Activated naive CD4-positive, alpha-beta T cell treated with anti-CD3 and anti-CD28 coated beads, Interleukin-2, amount 50 U/mL, for 24 hours (primary cell): ENCODE measurements at regions not wholly inside any gene's neighbourhood (a gene's known extent, or its start where the extent isn't known, plus 50 kb on each side); places are given as distances from the start of the nearest gene placed in this dataset.

Experiments used
- H3K27ac Mint-ChIP-seq: one replicate; pipeline ENCODE4 v1.8.0; 2021; ENCODE audit warnings: mild to moderate bottlenecking, mixed read lengths
- H3K27me3 Mint-ChIP-seq: one replicate; pipeline ENCODE4 v1.8.0; 2021; ENCODE audit warnings: mixed read lengths
- H3K36me3 Mint-ChIP-seq: one replicate; pipeline ENCODE4 v1.8.0; 2021; ENCODE audit warnings: mixed read lengths
- H3K4me1 Mint-ChIP-seq: one replicate; pipeline ENCODE4 v1.8.0; 2021; ENCODE audit warnings: mixed read lengths
- H3K4me3 Mint-ChIP-seq: one replicate; pipeline ENCODE4 v1.8.0; 2021; ENCODE audit warnings: mild to moderate bottlenecking, mixed read lengths
- H3K9me3 Mint-ChIP-seq: one replicate; pipeline ENCODE4 v1.8.0; 2021; ENCODE audit warnings: mixed read lengths

- Mint-ChIP-seq H3K4me1 (peaks cover 23% of the 10 kb centered on the region), H3K27ac (no peak overlapping the region), H3K36me3 (no peaks in the 10 kb centered on the region), H3K27me3 (no peaks in the 10 kb centered on the region), H3K4me3 (no peak overlapping the region), H3K9me3 (no peaks in the 10 kb centered on the region)
Measured at GRCh38 chr2:64817453-64817852, 163.7 kb upstream of the SERTAD2 start.

- Mint-ChIP-seq H3K9me3 (no peaks in the 10 kb centered on the region), H3K4me1 (peaks cover 23% of the 10 kb centered on the region), H3K27ac (peak overlapping the region; percentile 86), H3K4me3 (no peak overlapping the region), H3K36me3 (no peaks in the 10 kb centered on the region), H3K27me3 (no peaks in the 10 kb centered on the region)
Measured at GRCh38 chr2:64818664-64819060, 164.9 kb upstream of the SERTAD2 start.

- H3K27me3 Mint-ChIP-seq = no peaks in the 10 kb centered on the region
- peaks cover 23% of the 10 kb centered on the region for H3K4me1 Mint-ChIP-seq
- peak overlapping the region; percentile 53 for H3K4me3 Mint-ChIP-seq
- peak overlapping the region; percentile 96 for H3K27ac Mint-ChIP-seq
- H3K36me3 Mint-ChIP-seq = no peaks in the 10 kb centered on the region
- H3K9me3 Mint-ChIP-seq = no peaks in the 10 kb centered on the region
Measured at GRCh38 chr2:64819361-64819760, 165.6 kb upstream of the SERTAD2 start.

- Mint-ChIP-seq H3K36me3 (no peaks in the 10 kb centered on the region), H3K4me1 (peaks cover 23% of the 10 kb centered on the region), H3K27me3 (no peaks in the 10 kb centered on the region), H3K4me3 (peak overlapping the region; percentile 77), H3K9me3 (no peaks in the 10 kb centered on the region), H3K27ac (peak overlapping the region; percentile 96)
Measured at GRCh38 chr2:64819774-64820688, 166.3 kb upstream of the SERTAD2 start.

- Mint-ChIP-seq H3K4me1 (peaks cover 23% of the 10 kb centered on the region), H3K4me3 (no peak overlapping the region), H3K27me3 (no peaks in the 10 kb centered on the region), H3K27ac (no peak overlapping the region), H3K36me3 (no peaks in the 10 kb centered on the region), H3K9me3 (no peaks in the 10 kb centered on the region)
Measured at GRCh38 chr2:64820901-64821300, 167.2 kb upstream of the SERTAD2 start.

- no peak overlapping the region for H3K27ac Mint-ChIP-seq
- no peaks in the 10 kb centered on the region for H3K27me3 Mint-ChIP-seq
- no peaks in the 10 kb centered on the region for H3K36me3 Mint-ChIP-seq
- no peak overlapping the region for H3K4me3 Mint-ChIP-seq
- no peaks in the 10 kb centered on the region for H3K9me3 Mint-ChIP-seq
- H3K4me1 Mint-ChIP-seq = peaks cover 16% of the 10 kb centered on the region
Measured at GRCh38 chr2:64823794-64824193, 165.4 kb upstream of the SLC1A4 start.

- no peak overlapping the region for H3K27ac Mint-ChIP-seq
- H3K4me3 Mint-ChIP-seq = no peak overlapping the region
- peaks cover under 1% of the 10 kb centered on the region for H3K4me1 Mint-ChIP-seq
- H3K9me3 Mint-ChIP-seq = no peaks in the 10 kb centered on the region
- H3K27me3 Mint-ChIP-seq = no peaks in the 10 kb centered on the region
- no peaks in the 10 kb centered on the region for H3K36me3 Mint-ChIP-seq
Measured at GRCh38 chr2:64825831-64826491, 163.2 kb upstream of the SLC1A4 start.

- no peak overlapping the region for H3K27ac Mint-ChIP-seq
- H3K4me1 Mint-ChIP-seq = peaks cover 8% of the 10 kb centered on the region
- no peaks in the 10 kb centered on the region for H3K36me3 Mint-ChIP-seq
- H3K9me3 Mint-ChIP-seq = no peaks in the 10 kb centered on the region
- H3K4me3 Mint-ChIP-seq = no peak overlapping the region
- H3K27me3 Mint-ChIP-seq = no peaks in the 10 kb centered on the region
Measured at GRCh38 chr2:64826703-64827102, 162.5 kb upstream of the SLC1A4 start.

GRCh38 chr2:64828261-64828660, 160.9 kb upstream of the SLC1A4 start:
- H3K4me3 Mint-ChIP-seq = no peak overlapping the region
- no peaks in the 10 kb centered on the region for H3K27me3 Mint-ChIP-seq
- peaks cover 12% of the 10 kb centered on the region for H3K4me1 Mint-ChIP-seq
- H3K9me3 Mint-ChIP-seq = no peaks in the 10 kb centered on the region
- no peak overlapping the region for H3K27ac Mint-ChIP-seq
- H3K36me3 Mint-ChIP-seq = no peaks in the 10 kb centered on the region

- peaks cover 12% of the 10 kb centered on the region for H3K4me1 Mint-ChIP-seq
- no peaks in the 10 kb centered on the region for H3K36me3 Mint-ChIP-seq
- H3K27ac Mint-ChIP-seq = no peak overlapping the region
- no peaks in the 10 kb centered on the region for H3K27me3 Mint-ChIP-seq
- no peak overlapping the region for H3K4me3 Mint-ChIP-seq
- H3K9me3 Mint-ChIP-seq = no peaks in the 10 kb centered on the region
Measured at GRCh38 chr2:64829525-64829924, 159.7 kb upstream of the SLC1A4 start.

GRCh38 chr2:64831134-64831976, 157.8 kb upstream of the SLC1A4 start:
- no peaks in the 10 kb centered on the region for H3K36me3 Mint-ChIP-seq
- no peaks in the 10 kb centered on the region for H3K9me3 Mint-ChIP-seq
- H3K27ac Mint-ChIP-seq = no peak overlapping the region
- H3K4me1 Mint-ChIP-seq = peaks cover 12% of the 10 kb centered on the region
- no peaks in the 10 kb centered on the region for H3K27me3 Mint-ChIP-seq
- H3K4me3 Mint-ChIP-seq = no peak overlapping the region

GRCh38 chr2:64831977-64832328, 157.2 kb upstream of the SLC1A4 start:
- no peaks in the 10 kb centered on the region for H3K36me3 Mint-ChIP-seq
- H3K4me1 Mint-ChIP-seq = peaks cover 12% of the 10 kb centered on the region
- no peaks in the 10 kb centered on the region for H3K27me3 Mint-ChIP-seq
- H3K27ac Mint-ChIP-seq = peak overlapping the region; percentile 13
- H3K4me3 Mint-ChIP-seq = no peak overlapping the region
- H3K9me3 Mint-ChIP-seq = no peaks in the 10 kb centered on the region

GRCh38 chr2:64832936-64833335, 156.3 kb upstream of the SLC1A4 start:
- H3K27ac Mint-ChIP-seq = no peak overlapping the region
- H3K36me3 Mint-ChIP-seq = no peaks in the 10 kb centered on the region
- H3K4me3 Mint-ChIP-seq = no peak overlapping the region
- H3K4me1 Mint-ChIP-seq = peaks cover 12% of the 10 kb centered on the region
- no peaks in the 10 kb centered on the region for H3K9me3 Mint-ChIP-seq
- H3K27me3 Mint-ChIP-seq = no peaks in the 10 kb centered on the region

GRCh38 chr2:64836566-64836965, 152.6 kb upstream of the SLC1A4 start:
- H3K27ac Mint-ChIP-seq = no peak overlapping the region
- H3K36me3 Mint-ChIP-seq = no peaks in the 10 kb centered on the region
- H3K9me3 Mint-ChIP-seq = no peaks in the 10 kb centered on the region
- H3K27me3 Mint-ChIP-seq = no peaks in the 10 kb centered on the region
- no peak overlapping the region for H3K4me3 Mint-ChIP-seq
- H3K4me1 Mint-ChIP-seq = peaks cover 12% of the 10 kb centered on the region

GRCh38 chr2:64837116-64837731, 152.0 kb upstream of the SLC1A4 start:
- Mint-ChIP-seq H3K27me3 (no peaks in the 10 kb centered on the region), H3K27ac (peak overlapping the region; percentile 43), H3K36me3 (no peaks in the 10 kb centered on the region), H3K4me1 (peaks cover 7% of the 10 kb centered on the region), H3K9me3 (no peaks in the 10 kb centered on the region), H3K4me3 (no peak overlapping the region)
